PC-3 (cell line): ENCODE measurements at regions not wholly inside any gene's neighbourhood (a gene's known extent, or its start where the extent isn't known, plus 50 kb on each side); places are given as distances from the start of the nearest gene placed in this dataset.

Experiments used
- ATAC-seq: fragments of 200-7000 bp; cut with Tn5 transposase; 2 replicates; pipeline ENCODE4 v1.9.1; 2020; ENCODE audit warnings: mild to moderate bottlenecking, moderate library complexity
- BruUV-seq: library from RNA; stranded (reverse); fragments of 400-500 nt; replicated peaks from 2 replicates; lab custom pipeline; 2021; lab: Mats Ljungman, UMichigan
- CTCF ChIA-PET: fragments of 300-600 bp; sonication (Branson Sonifier 250); formaldehyde crosslinking; loops from one replicate; lab custom pipeline; 2022; ENCODE audit warnings: antibody characterized with exemption; lab: Charles Lee
- POLR2A ChIA-PET: fragments of 300-600 bp; sonication (Branson Sonifier 250); formaldehyde crosslinking; loops from one replicate; lab custom pipeline; 2022; ENCODE audit warnings: antibody characterized with exemption; ENCODE audit not compliant: unreplicated experiment; lab: Charles Lee
- DNase-seq: peaks from one replicate; pipeline ENCODE4 v3.0.0-alpha.2; 2015
- H2AFZ ChIP-seq: fragments of 300-600 bp; sonication (generic); 2 replicates; pipeline ENCODE4 v1.6.0; 2016; ENCODE audit warnings: antibody characterized with exemption, low read length
- H3F3A ChIP-seq: fragments of 300-600 bp; sonication (generic); one replicate; pipeline ENCODE4 v1.6.0; 2017; ENCODE audit warnings: antibody characterized with exemption, low read length, control low read depth, mild to moderate bottlenecking; ENCODE audit not compliant: unreplicated experiment
- H3K27ac ChIP-seq: fragments of 300-600 bp; sonication (generic); 2 replicates; pipeline ENCODE4 v1.5.1; 2016; ENCODE audit warnings: mild to moderate bottlenecking, low read length
- H3K27me3 ChIP-seq: fragments of 300-600 bp; sonication (generic); 2 replicates; pipeline ENCODE4 v1.6.1; 2016; ENCODE audit warnings: low read length, mixed read lengths
- H3K36me3 ChIP-seq: fragments of 300-600 bp; sonication (generic); 2 replicates; pipeline ENCODE4 v1.6.1; 2016; ENCODE audit warnings: low read depth, mixed run types, low read length, mixed read lengths
- H3K4me1 ChIP-seq: fragments of 300-600 bp; sonication (generic); 2 replicates; pipeline ENCODE4 v1.5.1; 2016; ENCODE audit warnings: low read length; ENCODE audit not compliant: insufficient read depth
- H3K4me2 ChIP-seq: fragments of 300-600 bp; sonication (generic); 2 replicates; pipeline ENCODE4 v1.6.0; 2016; ENCODE audit warnings: low read length
- H3K4me3 ChIP-seq: fragments of 300-600 bp; sonication (generic); 2 replicates; pipeline ENCODE4 v1.5.1; 2016; ENCODE audit warnings: mild to moderate bottlenecking, low read length, mixed read lengths
- H3K79me2 ChIP-seq: fragments of 300-600 bp; sonication (generic); 2 replicates; pipeline ENCODE4 v1.6.1; 2017; ENCODE audit warnings: low read length, mixed read lengths
- H3K9ac ChIP-seq: fragments of 300-600 bp; sonication (generic); 2 replicates; pipeline ENCODE4 v1.6.0; 2016; ENCODE audit warnings: mild to moderate bottlenecking, low read length
- H3K9me2 ChIP-seq: fragments of 300-600 bp; sonication (generic); replicated peaks from 2 replicates; pipeline ENCODE4 v1.6.1; 2016; ENCODE audit warnings: mixed run types, low read length, mixed read lengths
- H3K9me3 ChIP-seq: fragments of 300-600 bp; sonication (generic); 2 replicates; pipeline ENCODE4 v1.6.1; 2016; ENCODE audit warnings: low read length, mixed read lengths
- H4K20me1 ChIP-seq: fragments of 300-600 bp; sonication (generic); 2 replicates; pipeline ENCODE4 v1.6.1; 2016; ENCODE audit warnings: low read length, mixed read lengths
- CTCF ChIP-seq: fragments of 300-600 bp; sonication (generic); conservative IDR thresholded peaks from 2 replicates; pipeline ENCODE4 v1.5.1; 2017; ENCODE audit warnings: antibody characterized with exemption, low read depth, mild to moderate bottlenecking, low read length
- EZH2 ChIP-seq: fragments of 300-600 bp; sonication (generic); IDR thresholded peaks from one replicate; pipeline ENCODE4 v1.6.1; 2017; ENCODE audit warnings: antibody characterized with exemption, mild to moderate bottlenecking, low read length; ENCODE audit not compliant: unreplicated experiment
- EZH2phosphoT487 ChIP-seq: fragments of 300-600 bp; sonication (generic); IDR thresholded peaks from 2 replicates; pipeline ENCODE4 v1.6.1; 2018; ENCODE audit warnings: mild to moderate bottlenecking, antibody characterized with exemption, low read length, borderline replicate concordance
- intact Hi-C: fragments of 100-400 bp; cut with micrococcal nuclease; formaldehyde crosslinking; loops from 2 replicates; pipeline ENCODE4 v1.9.0; 2023

GRCh38 chr2:204255526-204255925, 289.7 kb upstream of the PARD3B start:
- POLR2A ChIA-PET = no interaction called here

GRCh38 chr2:204257781-204258180, 287.5 kb upstream of the PARD3B start:
- Histone ChIP-seq H3F3A (no peaks in the 10 kb centered on the region), H3K4me1 (peaks cover 12% of the 10 kb centered on the region), H2AFZ (peak overlapping the region; percentile 20; the same call in 1 of the 2 replicates), H3K36me3 (no peaks in the 10 kb centered on the region), H3K79me2 (no peaks in the 10 kb centered on the region), H4K20me1 (no peaks in the 10 kb centered on the region), H3K9me3 (no peaks in the 10 kb centered on the region), H3K27ac (no peak overlapping the region), H3K9ac (no peak overlapping the region), H3K9me2 (no peaks in the 10 kb centered on the region), H3K27me3 (no peaks in the 10 kb centered on the region), H3K4me2 (no peak overlapping the region), H3K4me3 (no peak overlapping the region)
- DNase-seq (no peak), ATAC-seq (no peak)
- TF ChIP-seq CTCF (no peak), EZH2 (no peak), EZH2phosphoT487 (no peak)
- POLR2A ChIA-PET = no interaction called here
- BruUV-seq = no TSS peak
- intact Hi-C loops = no loop called here
- CTCF ChIA-PET = no interaction called here

More at GRCh38 chr2:204255526-204255925, 289.7 kb upstream of the PARD3B start:
- DNase-seq = no peak
- H3K27ac ChIP-seq = no peak overlapping the region
- H2AFZ ChIP-seq = no peak overlapping the region
- no peaks in the 10 kb centered on the region for H3K79me2 ChIP-seq
- no peaks in the 10 kb centered on the region for H3K9me2 ChIP-seq
- H3K4me3 ChIP-seq = no peak overlapping the region
- H3K36me3 ChIP-seq = no peaks in the 10 kb centered on the region
- H4K20me1 ChIP-seq = no peaks in the 10 kb centered on the region
- intact Hi-C loops = no loop called here
- no peak for TF ChIP-seq EZH2
- no peak for TF ChIP-seq CTCF
- TF ChIP-seq EZH2phosphoT487 = no peak
- H3K9me3 ChIP-seq = no peaks in the 10 kb centered on the region
- BruUV-seq = no TSS peak
- H3F3A ChIP-seq = no peaks in the 10 kb centered on the region
- H3K4me1 ChIP-seq = peaks cover 12% of the 10 kb centered on the region
- CTCF ChIA-PET = no interaction called here
- ATAC-seq = no peak
- peaks cover 11% of the 10 kb centered on the region; the same call in 1 of the 2 replicates for H3K27me3 ChIP-seq
- no peak overlapping the region for H3K4me2 ChIP-seq
- no peak overlapping the region for H3K9ac ChIP-seq

- no peak overlapping the region for H3K4me2 ChIP-seq
- no peaks in the 10 kb centered on the region for H3K79me2 ChIP-seq
- H3K9ac ChIP-seq = no peak overlapping the region
- intact Hi-C loops = no loop called here
- TF ChIP-seq EZH2phosphoT487 (no peak), EZH2 (no peak), CTCF (no peak)
- no peak overlapping the region for H2AFZ ChIP-seq
- no peaks in the 10 kb centered on the region for H3K9me3 ChIP-seq
- H3F3A ChIP-seq = no peaks in the 10 kb centered on the region
- H3K4me3 ChIP-seq = no peak overlapping the region
- no peaks in the 10 kb centered on the region for H3K36me3 ChIP-seq
- no peaks in the 10 kb centered on the region for H3K9me2 ChIP-seq
- no peak for DNase-seq
- CTCF ChIA-PET = interaction anchor here (0.6 kb wide), 1 partner anchor 1048 kb away, joined by 4 read pairs; no protein-coding TSS in a partner anchor
- no peak overlapping the region for H3K27ac ChIP-seq
- POLR2A ChIA-PET = no interaction called here
- ATAC-seq = no peak
- no peaks in the 10 kb centered on the region for H4K20me1 ChIP-seq
- peaks cover 12% of the 10 kb centered on the region for H3K4me1 ChIP-seq
- BruUV-seq = no TSS peak
- no peaks in the 10 kb centered on the region for H3K27me3 ChIP-seq
Observed at GRCh38 chr2:204258890-204259289, 286.4 kb upstream of the PARD3B start.
